ENCODE measurements at regions not wholly inside any gene's neighbourhood (a gene's known extent, or its start where the extent isn't known, plus 50 kb on each side); places are given as distances from the start of the nearest gene placed in this dataset.

DNA sequence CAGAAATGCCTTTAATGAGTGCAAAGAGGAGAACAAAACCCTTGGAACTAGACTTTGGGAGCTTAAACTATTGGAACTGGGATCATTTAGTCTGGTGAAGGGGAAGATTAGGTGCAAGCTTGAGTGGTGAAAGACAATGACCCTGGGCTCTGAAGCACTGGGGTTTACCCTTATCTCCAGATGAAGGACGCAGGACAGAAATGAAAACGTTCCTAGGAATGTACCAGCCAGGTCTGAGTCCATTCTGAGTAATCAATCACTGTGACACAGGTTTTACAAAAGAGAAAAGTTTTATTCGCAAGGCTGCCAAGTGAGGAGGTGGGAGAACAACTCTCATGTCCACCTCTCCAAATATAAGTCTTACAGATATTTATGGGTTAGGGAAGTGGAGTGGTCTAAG lies 249.1 kb downstream of the LRIG3 start:
- Histone ChIP-seq H3K27ac (ENCODE audit: low read depth in 1 of 2, low read length in 2 of 2) (no peak overlapping the region), H3K4me1 (ENCODE audit: control insufficient read depth in 4 of 4, insufficient read depth in 4 of 4, low read length in 3 of 4) (no peaks in the 10 kb centered on the region), H3K9ac (ENCODE audit: low read depth in 1 of 2, low read length in 2 of 2) (no peak overlapping the region), H3K27me3 (ENCODE audit: control insufficient read depth in 4 of 4, insufficient read depth in 4 of 4, low read length in 3 of 4) (no peaks in the 10 kb centered on the region), H3K9me3 (ENCODE audit: control insufficient read depth in 4 of 4, low read length in 3 of 4) (no peaks in the 10 kb centered on the region), H3K36me3 (ENCODE audit: control insufficient read depth in 4 of 4, insufficient read depth in 3 of 4, low read depth in 1 of 4, low read length in 3 of 4) (no peaks in the 10 kb centered on the region), H3K4me3 (ENCODE audit: low read depth in 1 of 3, low read length in 3 of 3) (no peak overlapping the region)
- no peak for DNase-seq (ENCODE audit: low spot score)
- 40% methylated on average over 3 of the region's 3 CpGs for WGBS
- TF ChIP-seq, protein P1, sequence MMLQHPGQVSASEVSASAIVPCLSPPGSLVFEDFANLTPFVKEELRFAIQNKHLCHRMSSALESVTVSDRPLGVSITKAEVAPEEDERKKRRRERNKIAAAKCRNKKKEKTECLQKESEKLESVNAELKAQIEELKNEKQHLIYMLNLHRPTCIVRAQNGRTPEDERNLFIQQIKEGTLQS (IDR thresholded peaks at IDR 0.05), result no peak
- TF ChIP-seq CTCF (IDR thresholded peaks at IDR 0.05; ENCODE audit: low read depth, low read length, missing input control) (no peak), YY1 (IDR thresholded peaks at IDR 0.05) (no peak), TAF1 (conservative IDR thresholded peaks at IDR 0.05) (no peak), RAD21 (IDR thresholded peaks at IDR 0.05) (no peak), HNF4G (IDR thresholded peaks at IDR 0.05) (no peak), EGR1 (IDR thresholded peaks at IDR 0.05; ENCODE audit: low read depth in 2 of 2) (no peak), SP1 (IDR thresholded peaks at IDR 0.05) (no peak), ZBTB33 (IDR thresholded peaks at IDR 0.05) (no peak), FOXA2 (IDR thresholded peaks at IDR 0.05) (no peak), FOXA1 (IDR thresholded peaks at IDR 0.05) (no peak), JUND (IDR thresholded peaks at IDR 0.05) (no peak), NR2F2 (IDR thresholded peaks at IDR 0.05) (no peak), MAX (IDR thresholded peaks at IDR 0.05) (no peak), RXRA (IDR thresholded peaks at IDR 0.05) (no peak), HNF4A (conservative IDR thresholded peaks at IDR 0.05) (no peak), GABPA (IDR thresholded peaks at IDR 0.05 in 1 of 2, conservative IDR thresholded peaks at IDR 0.05 in 1 of 2) (no peak)
- TF ChIP-seq, protein P2, sequence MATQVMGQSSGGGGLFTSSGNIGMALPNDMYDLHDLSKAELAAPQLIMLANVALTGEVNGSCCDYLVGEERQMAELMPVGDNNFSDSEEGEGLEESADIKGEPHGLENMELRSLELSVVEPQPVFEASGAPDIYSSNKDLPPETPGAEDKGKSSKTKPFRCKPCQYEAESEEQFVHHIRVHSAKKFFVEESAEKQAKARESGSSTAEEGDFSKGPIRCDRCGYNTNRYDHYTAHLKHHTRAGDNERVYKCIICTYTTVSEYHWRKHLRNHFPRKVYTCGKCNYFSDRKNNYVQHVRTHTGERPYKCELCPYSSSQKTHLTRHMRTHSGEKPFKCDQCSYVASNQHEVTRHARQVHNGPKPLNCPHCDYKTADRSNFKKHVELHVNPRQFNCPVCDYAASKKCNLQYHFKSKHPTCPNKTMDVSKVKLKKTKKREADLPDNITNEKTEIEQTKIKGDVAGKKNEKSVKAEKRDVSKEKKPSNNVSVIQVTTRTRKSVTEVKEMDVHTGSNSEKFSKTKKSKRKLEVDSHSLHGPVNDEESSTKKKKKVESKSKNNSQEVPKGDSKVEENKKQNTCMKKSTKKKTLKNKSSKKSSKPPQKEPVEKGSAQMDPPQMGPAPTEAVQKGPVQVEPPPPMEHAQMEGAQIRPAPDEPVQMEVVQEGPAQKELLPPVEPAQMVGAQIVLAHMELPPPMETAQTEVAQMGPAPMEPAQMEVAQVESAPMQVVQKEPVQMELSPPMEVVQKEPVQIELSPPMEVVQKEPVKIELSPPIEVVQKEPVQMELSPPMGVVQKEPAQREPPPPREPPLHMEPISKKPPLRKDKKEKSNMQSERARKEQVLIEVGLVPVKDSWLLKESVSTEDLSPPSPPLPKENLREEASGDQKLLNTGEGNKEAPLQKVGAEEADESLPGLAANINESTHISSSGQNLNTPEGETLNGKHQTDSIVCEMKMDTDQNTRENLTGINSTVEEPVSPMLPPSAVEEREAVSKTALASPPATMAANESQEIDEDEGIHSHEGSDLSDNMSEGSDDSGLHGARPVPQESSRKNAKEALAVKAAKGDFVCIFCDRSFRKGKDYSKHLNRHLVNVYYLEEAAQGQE (IDR thresholded peaks at IDR 0.05), result no peak

Measured in liver (tissue), 8 donors.